ENCODE measurements at regions not wholly inside any gene's neighbourhood (a gene's known extent, or its start where the extent isn't known, plus 50 kb on each side); places are given as distances from the start of the nearest gene placed in this dataset.

- DNase-seq, result no peak
- H3K9me3 Mint-ChIP-seq, result peaks cover 77% of the 10 kb centered on the region
- TF ChIP-seq, protein P1, sequence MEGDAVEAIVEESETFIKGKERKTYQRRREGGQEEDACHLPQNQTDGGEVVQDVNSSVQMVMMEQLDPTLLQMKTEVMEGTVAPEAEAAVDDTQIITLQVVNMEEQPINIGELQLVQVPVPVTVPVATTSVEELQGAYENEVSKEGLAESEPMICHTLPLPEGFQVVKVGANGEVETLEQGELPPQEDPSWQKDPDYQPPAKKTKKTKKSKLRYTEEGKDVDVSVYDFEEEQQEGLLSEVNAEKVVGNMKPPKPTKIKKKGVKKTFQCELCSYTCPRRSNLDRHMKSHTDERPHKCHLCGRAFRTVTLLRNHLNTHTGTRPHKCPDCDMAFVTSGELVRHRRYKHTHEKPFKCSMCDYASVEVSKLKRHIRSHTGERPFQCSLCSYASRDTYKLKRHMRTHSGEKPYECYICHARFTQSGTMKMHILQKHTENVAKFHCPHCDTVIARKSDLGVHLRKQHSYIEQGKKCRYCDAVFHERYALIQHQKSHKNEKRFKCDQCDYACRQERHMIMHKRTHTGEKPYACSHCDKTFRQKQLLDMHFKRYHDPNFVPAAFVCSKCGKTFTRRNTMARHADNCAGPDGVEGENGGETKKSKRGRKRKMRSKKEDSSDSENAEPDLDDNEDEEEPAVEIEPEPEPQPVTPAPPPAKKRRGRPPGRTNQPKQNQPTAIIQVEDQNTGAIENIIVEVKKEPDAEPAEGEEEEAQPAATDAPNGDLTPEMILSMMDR (IDR thresholded peaks at IDR 0.05), result no peak
- H3K27ac Mint-ChIP-seq, result no peak overlapping the region
- H3K36me3 Mint-ChIP-seq (ENCODE audit: low read depth), result peaks cover 41% of the 10 kb centered on the region
- no peaks in the 10 kb centered on the region for H3K27me3 Mint-ChIP-seq (ENCODE audit: low read depth, poor library complexity)
- H3K4me3 Mint-ChIP-seq, result no peak overlapping the region
- peaks cover 26% of the 10 kb centered on the region for H3K4me1 Mint-ChIP-seq
These were observed 179.0 kb downstream of the SNX19 start for GRCh38 chr11:130737041-130737830.

DNA sequence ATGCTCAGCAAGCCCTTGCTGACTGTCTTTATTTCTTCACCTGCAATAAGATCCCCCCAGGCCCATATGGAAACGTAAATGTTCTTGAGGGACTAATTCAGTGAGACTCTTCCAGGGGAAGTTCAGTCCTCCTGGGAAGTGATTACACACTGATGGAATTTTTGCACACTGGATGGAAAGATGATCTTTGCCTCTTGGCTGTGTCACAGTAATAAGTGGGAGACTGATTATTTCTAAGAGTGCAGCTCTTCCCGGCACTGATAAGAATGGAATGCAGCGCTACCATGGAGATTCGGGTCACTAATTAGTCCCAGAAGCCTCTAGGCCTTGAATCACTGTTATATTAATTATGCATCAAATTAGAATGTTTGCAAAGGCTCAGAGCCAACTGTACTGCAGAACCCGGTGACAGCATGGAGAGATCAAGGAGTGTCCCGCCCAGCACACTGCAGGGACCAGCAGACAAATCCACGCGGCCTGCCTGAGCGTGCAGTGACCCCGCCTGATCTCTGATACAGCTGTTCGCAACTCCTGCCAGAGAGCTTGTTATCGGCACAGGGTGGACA, 178.3 kb downstream of the SNX19 start:
- TF ChIP-seq, protein P1 (IDR thresholded peaks at IDR 0.05), result no peak
- peaks cover 77% of the 10 kb centered on the region for H3K9me3 Mint-ChIP-seq

GRCh38 chr11:130738611-130739010, 177.7 kb downstream of the SNX19 start:
- TF ChIP-seq, protein P1 (IDR thresholded peaks at IDR 0.05), result no peak
- Mint-ChIP-seq H3K4me1 (peaks cover 26% of the 10 kb centered on the region), H3K27me3 (ENCODE audit: low read depth, poor library complexity) (no peaks in the 10 kb centered on the region), H3K9me3 (peaks cover 74% of the 10 kb centered on the region), H3K27ac (no peak overlapping the region), H3K4me3 (no peak overlapping the region), H3K36me3 (ENCODE audit: low read depth) (peaks cover 41% of the 10 kb centered on the region)
- no peak for DNase-seq

More for the DNA sequence above, 178.3 kb downstream of the SNX19 start:
- H3K27ac Mint-ChIP-seq, result peak overlapping the region; percentile 95
- H3K4me3 Mint-ChIP-seq, result no peak overlapping the region
- H3K36me3 Mint-ChIP-seq (ENCODE audit: low read depth), result peaks cover 41% of the 10 kb centered on the region
- no peaks in the 10 kb centered on the region for H3K27me3 Mint-ChIP-seq (ENCODE audit: low read depth, poor library complexity)
- no peak for DNase-seq
- H3K4me1 Mint-ChIP-seq, result peaks cover 26% of the 10 kb centered on the region

- H3K36me3 Mint-ChIP-seq (ENCODE audit: low read depth), result peaks cover 28% of the 10 kb centered on the region
- no peaks in the 10 kb centered on the region for H3K27me3 Mint-ChIP-seq (ENCODE audit: low read depth, poor library complexity)
- peaks cover 26% of the 10 kb centered on the region for H3K4me1 Mint-ChIP-seq
- peaks cover 67% of the 10 kb centered on the region for H3K9me3 Mint-ChIP-seq
- TF ChIP-seq, protein P1 (IDR thresholded peaks at IDR 0.05), result no peak
- H3K27ac Mint-ChIP-seq, result no peak overlapping the region
- no peak overlapping the region for H3K4me3 Mint-ChIP-seq
- no peak for DNase-seq
These were observed 175.5 kb downstream of the SNX19 start for GRCh38 chr11:130740819-130741218.

GRCh38 chr11:130744794-130745193, 171.5 kb downstream of the SNX19 start:
- Mint-ChIP-seq H3K27me3 (ENCODE audit: low read depth, poor library complexity) (no peaks in the 10 kb centered on the region), H3K36me3 (ENCODE audit: low read depth) (peaks cover 28% of the 10 kb centered on the region), H3K9me3 (peaks cover 73% of the 10 kb centered on the region)

More at GRCh38 chr11:130744794-130745193, 171.5 kb downstream of the SNX19 start:
- no peaks in the 10 kb centered on the region for H3K4me1 Mint-ChIP-seq
- DNase-seq, result no peak
- H3K27ac Mint-ChIP-seq, result no peak overlapping the region
- no peak overlapping the region for H3K4me3 Mint-ChIP-seq
- TF ChIP-seq, protein P1 (IDR thresholded peaks at IDR 0.05), result no peak
